ENCODE measurements at regions not wholly inside any gene's neighbourhood (a gene's known extent, or its start where the extent isn't known, plus 50 kb on each side); places are given as distances from the start of the nearest gene placed in this dataset.

- TF ChIP-seq TAF1 (IDR thresholded peaks at IDR 0.05; ENCODE audit: low read depth), result no peak
- TF ChIP-seq YY1 (IDR thresholded peaks at IDR 0.05; ENCODE audit: low read depth), result no peak
- TF ChIP-seq TCF12 (IDR thresholded peaks at IDR 0.05; ENCODE audit: low read depth), result no peak
- no peak for TF ChIP-seq CREB1 (IDR thresholded peaks at IDR 0.05; ENCODE audit: low read depth)
- no peak for TF ChIP-seq EP300 (IDR thresholded peaks at IDR 0.05; ENCODE audit: borderline replicate concordance)
- TF ChIP-seq MAX (IDR thresholded peaks at IDR 0.05), result no peak
- no peak for TF ChIP-seq TEAD4 (IDR thresholded peaks at IDR 0.05)
- TF ChIP-seq CEBPB (IDR thresholded peaks at IDR 0.05), result no peak
- TF ChIP-seq EGR1 (IDR thresholded peaks at IDR 0.05), result no peak
- no peak for TF ChIP-seq USF1 (IDR thresholded peaks at IDR 0.05)
Measured at GRCh38 chr4:35252866-35253265, 991.4 kb downstream of the ARAP2 start.
